CD8-positive, alpha-beta memory T cell (primary cell): ENCODE measurements at regions not wholly inside any gene's neighbourhood (a gene's known extent, or its start where the extent isn't known, plus 50 kb on each side); places are given as distances from the start of the nearest gene placed in this dataset.

ENCODE experiments used
- CTCF ChIA-PET: fragments of 350-600 bp; sonication (Branson Sonifier 250); formaldehyde crosslinking; loops from one replicate; lab custom pipeline; 2021; ENCODE audit warnings: antibody characterized with exemption; lab: Charles Lee
- POLR2A ChIA-PET: fragments of 350-600 bp; sonication (Branson Sonifier 250); formaldehyde crosslinking; loops from one replicate; lab custom pipeline; 2021; ENCODE audit warnings: antibody characterized with exemption; lab: Charles Lee
- DNase-seq, 5 donors: peaks; one replicate each; pipeline versions ENCODE4 v3.0.0 to v3.0.0-alpha.2; 2020 to 2022; ENCODE audit warnings: mixed read lengths in 1 of 5
- H3K27ac ChIP-seq: one replicate; pipeline ENCODE4 v1.7.0; 2013; ENCODE audit warnings: low read depth, mild to moderate bottlenecking, low read length, moderate library complexity
- H3K27me3 ChIP-seq: 2 replicates; pipeline ENCODE4 v1.7.0; 2013; ENCODE audit warnings: low read length, mild to moderate bottlenecking; ENCODE audit not compliant: insufficient read depth, poor library complexity, severe bottlenecking
- H3K36me3 ChIP-seq: 2 replicates; pipeline ENCODE4 v1.7.0; 2013; ENCODE audit warnings: mild to moderate bottlenecking, low read length, moderate library complexity; ENCODE audit not compliant: insufficient read depth
- H3K4me1 ChIP-seq: 2 replicates; pipeline ENCODE4 v1.7.0; 2013; ENCODE audit warnings: mild to moderate bottlenecking, low read length, moderate library complexity; ENCODE audit not compliant: insufficient read depth
- H3K4me3 ChIP-seq: 2 replicates; pipeline ENCODE4 v1.7.0; 2013; ENCODE audit warnings: mild to moderate bottlenecking, low read length
- H3K9me3 ChIP-seq: 2 replicates; pipeline ENCODE4 v1.7.0; 2013; ENCODE audit warnings: mild to moderate bottlenecking, low read length
- H3K27ac Mint-ChIP-seq, 8 donors: one replicate each; pipeline ENCODE4 v1.8.0; 2020 to 2021; ENCODE audit warnings: mixed read lengths in 8 of 8, mild to moderate bottlenecking in 6 of 8, inconsistent platforms in 3 of 8, moderate library complexity in 3 of 8
- H3K27me3 Mint-ChIP-seq, 2 donors: one replicate each; pipeline ENCODE4 v1.8.0; 2020 to 2021; ENCODE audit warnings: mixed read lengths in 2 of 2, mild to moderate bottlenecking in 1 of 2, moderate library complexity in 1 of 2
- H3K36me3 Mint-ChIP-seq, 3 donors: one replicate each; pipeline ENCODE4 v1.8.0; 2020 to 2021; ENCODE audit warnings: mixed read lengths in 3 of 3, inconsistent platforms in 1 of 3, mild to moderate bottlenecking in 1 of 3
- H3K4me1 Mint-ChIP-seq, 3 donors: one replicate each; pipeline ENCODE4 v1.8.0; 2020 to 2021; ENCODE audit warnings: mixed read lengths in 3 of 3, inconsistent platforms in 1 of 3, mild to moderate bottlenecking in 1 of 3
- H3K4me3 Mint-ChIP-seq, 7 donors: one replicate each; pipeline ENCODE4 v1.8.0; 2020 to 2021; ENCODE audit warnings: mixed read lengths in 7 of 7, mild to moderate bottlenecking in 6 of 7, moderate library complexity in 4 of 7, inconsistent platforms in 2 of 7
- H3K9me3 Mint-ChIP-seq, 5 donors: one replicate each; pipeline ENCODE4 v1.8.0; 2020 to 2022; ENCODE audit warnings: mixed read lengths in 5 of 5, mild to moderate bottlenecking in 3 of 5, moderate library complexity in 2 of 5, inconsistent platforms in 1 of 5

DNA sequence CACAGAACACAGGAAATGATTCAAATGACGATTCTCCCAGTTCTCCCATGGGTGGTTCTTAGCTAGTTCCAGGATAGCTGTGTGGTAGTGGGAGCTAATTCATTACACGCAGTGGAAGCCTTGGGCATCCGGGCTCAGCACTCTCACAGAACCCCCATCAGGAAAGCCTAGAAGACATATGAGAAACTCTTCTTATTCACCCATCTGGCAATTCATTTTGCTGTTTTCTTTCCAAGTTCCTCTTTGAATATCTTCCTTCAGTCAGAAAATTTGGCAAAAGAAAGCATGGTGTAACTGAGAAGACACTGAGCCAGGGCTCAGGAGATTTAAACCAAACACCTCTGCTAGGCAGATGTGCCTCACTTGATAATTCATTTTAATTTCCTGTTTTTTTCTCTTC, 85.2 kb upstream of the FN1 start:
- peaks cover 5 to 7% of the 10 kb centered on the region in 2 donors for H3K27me3 Mint-ChIP-seq
- H3K27ac Mint-ChIP-seq, result no peak overlapping the region
- H3K4me3 Mint-ChIP-seq, result no peak overlapping the region

DNA sequence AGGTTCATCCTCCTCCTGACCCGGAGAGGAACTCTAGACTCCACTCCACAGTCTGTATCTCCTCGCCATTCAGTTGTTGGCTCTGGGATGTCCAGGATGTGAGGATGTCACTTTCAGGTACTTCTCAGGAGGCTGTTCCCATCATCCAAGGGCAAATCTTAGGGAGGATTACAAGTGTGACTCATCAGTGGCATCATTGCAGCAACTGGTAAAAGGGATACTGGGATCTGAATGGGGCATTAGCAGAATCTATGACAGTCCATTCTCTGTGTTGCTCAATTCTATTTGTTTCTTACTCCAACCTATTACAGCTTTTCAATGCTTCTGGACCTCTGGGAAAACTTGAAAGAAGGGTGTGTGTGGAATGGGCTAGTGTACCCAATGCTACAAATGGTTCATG, 81.5 kb upstream of the FN1 start:
- CTCF ChIA-PET, result no interaction called here
- no peak overlapping the region for H3K27ac Mint-ChIP-seq
- H3K9me3 Mint-ChIP-seq, result peaks cover 0 to 3% (median 0%) of the 10 kb centered on the region in 5 donors
- H3K4me1 Mint-ChIP-seq, result no peaks in the 10 kb centered on the region
- H3K27me3 ChIP-seq, result no peaks in the 10 kb centered on the region
- no peaks in the 10 kb centered on the region for H3K36me3 ChIP-seq
- H3K27ac ChIP-seq, result no peak overlapping the region
- H3K4me1 ChIP-seq, result no peaks in the 10 kb centered on the region
- POLR2A ChIA-PET, result no interaction called here
- no peak for DNase-seq
- no peak overlapping the region for H3K4me3 ChIP-seq
- no peaks in the 10 kb centered on the region for H3K36me3 Mint-ChIP-seq
- H3K9me3 ChIP-seq, result no peaks in the 10 kb centered on the region
- H3K4me3 Mint-ChIP-seq, result no peak overlapping the region
- peaks cover 4 to 5% of the 10 kb centered on the region in 2 donors for H3K27me3 Mint-ChIP-seq

More for the DNA sequence above, 85.2 kb upstream of the FN1 start:
- Mint-ChIP-seq H3K4me1 (no peaks in the 10 kb centered on the region), H3K36me3 (peaks cover 0 to 4% (median 0%) of the 10 kb centered on the region in 3 donors), H3K9me3 (peaks cover 0 to 2% (median 0%) of the 10 kb centered on the region in 5 donors)
- DNase-seq, result no peak
- H3K27me3 ChIP-seq, result no peaks in the 10 kb centered on the region
- no peak overlapping the region for H3K4me3 ChIP-seq
- no peak overlapping the region for H3K27ac ChIP-seq
- no peaks in the 10 kb centered on the region for H3K9me3 ChIP-seq
- H3K36me3 ChIP-seq, result no peaks in the 10 kb centered on the region
- no peaks in the 10 kb centered on the region for H3K4me1 ChIP-seq
- ChIA-PET CTCF (no interaction called here), POLR2A (no interaction called here)

DNA sequence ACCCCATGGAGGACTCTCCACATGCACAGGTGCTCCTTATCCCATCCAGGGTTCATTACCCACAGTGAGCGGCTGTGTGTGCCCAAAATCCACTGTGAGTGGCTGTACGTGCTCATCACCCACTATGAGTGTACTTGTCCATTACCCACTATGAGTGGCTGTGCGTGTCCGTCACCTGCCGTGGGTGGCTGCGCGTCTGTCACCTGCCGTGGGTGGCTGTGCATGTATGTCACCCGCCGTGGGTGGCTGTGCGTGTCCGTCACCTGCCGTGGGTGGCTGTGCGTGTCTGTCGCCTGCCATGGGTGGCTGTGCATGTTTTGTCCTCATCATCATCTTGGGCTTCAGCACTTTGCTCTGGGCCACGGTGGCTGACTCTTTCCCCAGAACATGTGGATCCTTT, 78.6 kb upstream of the FN1 start:
- no peaks in the 10 kb centered on the region for H3K36me3 Mint-ChIP-seq
- H3K27me3 Mint-ChIP-seq, result peaks cover 6 to 10% of the 10 kb centered on the region in 2 donors
- Histone ChIP-seq H3K9me3 (no peaks in the 10 kb centered on the region), H3K4me1 (no peaks in the 10 kb centered on the region), H3K4me3 (no peak overlapping the region), H3K27ac (no peak overlapping the region), H3K36me3 (no peaks in the 10 kb centered on the region), H3K27me3 (no peaks in the 10 kb centered on the region)
- no peak for DNase-seq
- H3K4me1 Mint-ChIP-seq, result no peaks in the 10 kb centered on the region
- peaks cover 0 to 3% (median 0%) of the 10 kb centered on the region in 5 donors for H3K9me3 Mint-ChIP-seq
- ChIA-PET CTCF (no interaction called here), POLR2A (no interaction called here)
- no peak overlapping the region for H3K4me3 Mint-ChIP-seq
- H3K27ac Mint-ChIP-seq, result no peak overlapping the region

DNA sequence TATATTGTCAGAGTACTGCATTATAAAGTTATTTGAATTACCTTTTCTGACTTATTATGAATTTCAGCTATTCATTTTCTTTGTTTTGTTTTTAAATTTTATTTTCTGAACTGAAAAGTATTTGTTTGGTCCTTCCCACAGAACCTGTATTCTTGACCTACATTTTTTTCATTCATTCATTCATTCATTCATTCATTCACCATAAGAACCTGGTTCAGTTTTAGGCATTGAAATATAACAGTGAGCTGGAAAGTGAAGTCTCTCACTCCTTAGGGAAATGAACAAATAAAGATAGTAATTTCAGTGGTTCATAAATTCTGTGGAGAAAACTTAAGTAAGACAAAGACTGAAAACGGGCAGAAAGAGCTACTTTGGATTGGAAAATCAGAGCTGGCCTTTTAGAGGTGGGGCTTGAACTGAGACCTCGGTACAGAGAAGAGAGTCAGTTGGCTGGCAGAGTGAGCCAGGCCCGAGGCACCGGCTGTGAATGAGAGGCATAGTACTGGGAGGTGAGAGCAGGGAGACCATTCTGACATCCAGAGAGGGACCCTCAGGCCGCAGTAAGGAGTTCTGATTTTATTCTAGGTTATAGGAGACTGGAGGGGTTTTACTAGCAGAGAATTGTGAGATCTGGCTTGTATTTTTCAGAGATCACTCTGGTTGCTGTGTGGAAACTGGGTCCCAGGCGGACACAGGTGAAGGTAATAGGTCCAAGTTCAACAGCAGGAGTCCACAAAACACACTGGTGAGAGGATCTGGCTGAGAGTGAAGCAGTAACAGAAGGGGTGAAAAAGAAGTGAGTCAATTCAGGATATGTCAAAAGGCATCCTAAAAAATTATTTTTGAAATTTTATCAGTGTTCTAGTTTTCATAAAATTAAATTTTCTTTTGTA, 75.8 kb upstream of the FN1 start:
- no peak overlapping the region for H3K4me3 Mint-ChIP-seq
- H3K4me3 ChIP-seq, result no peak overlapping the region
- H3K27ac ChIP-seq, result no peak overlapping the region
- no peak for DNase-seq
- H3K27ac Mint-ChIP-seq, result peak overlapping the region in 1 of 8 donors; percentile 78
- H3K36me3 ChIP-seq, result no peaks in the 10 kb centered on the region
- no peaks in the 10 kb centered on the region for H3K4me1 Mint-ChIP-seq
- peaks cover 0 to 3% (median 0%) of the 10 kb centered on the region in 5 donors for H3K9me3 Mint-ChIP-seq
- H3K9me3 ChIP-seq, result no peaks in the 10 kb centered on the region
- POLR2A ChIA-PET, result no interaction called here
- no peaks in the 10 kb centered on the region for H3K27me3 ChIP-seq
- H3K36me3 Mint-ChIP-seq, result no peaks in the 10 kb centered on the region
- CTCF ChIA-PET, result no interaction called here
- H3K4me1 ChIP-seq, result no peaks in the 10 kb centered on the region
- H3K27me3 Mint-ChIP-seq, result peaks cover 6 to 9% of the 10 kb centered on the region in 2 donors

DNA sequence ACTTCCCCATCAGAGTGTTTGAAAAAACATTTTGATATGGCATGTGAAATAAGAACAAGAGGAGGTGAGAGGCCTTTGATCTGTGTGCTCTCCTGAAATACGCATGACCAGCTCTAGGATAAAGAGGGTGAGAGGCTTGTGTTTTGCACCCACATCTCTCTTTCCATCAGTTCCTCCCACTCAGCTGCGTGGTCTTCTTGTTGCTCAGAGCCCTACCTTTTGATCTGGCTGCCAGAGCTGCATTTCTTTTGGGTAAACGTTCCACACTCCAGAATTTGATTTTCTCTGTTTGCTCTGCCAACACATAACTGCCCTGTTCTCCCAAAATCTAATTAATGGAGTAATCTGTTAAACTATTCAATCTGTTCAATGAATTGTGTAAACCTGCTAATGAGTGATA, 72.0 kb upstream of the FN1 start:
- no peaks in the 10 kb centered on the region for H3K4me1 Mint-ChIP-seq
- no peak overlapping the region for H3K4me3 Mint-ChIP-seq
- H3K4me3 ChIP-seq, result no peak overlapping the region
- H3K27ac Mint-ChIP-seq, result no peak overlapping the region
- no peaks in the 10 kb centered on the region for H3K4me1 ChIP-seq
- no peaks in the 10 kb centered on the region for H3K36me3 Mint-ChIP-seq
- H3K27me3 Mint-ChIP-seq, result peaks cover 9 to 21% of the 10 kb centered on the region in 2 donors
- no peaks in the 10 kb centered on the region for H3K27me3 ChIP-seq
- no peak for DNase-seq
- H3K9me3 Mint-ChIP-seq, result peaks cover 0 to 3% (median 0%) of the 10 kb centered on the region in 5 donors
- H3K9me3 ChIP-seq, result no peaks in the 10 kb centered on the region
- POLR2A ChIA-PET, result no interaction called here
- no peak overlapping the region for H3K27ac ChIP-seq
- CTCF ChIA-PET, result no interaction called here
- H3K36me3 ChIP-seq, result no peaks in the 10 kb centered on the region

DNA sequence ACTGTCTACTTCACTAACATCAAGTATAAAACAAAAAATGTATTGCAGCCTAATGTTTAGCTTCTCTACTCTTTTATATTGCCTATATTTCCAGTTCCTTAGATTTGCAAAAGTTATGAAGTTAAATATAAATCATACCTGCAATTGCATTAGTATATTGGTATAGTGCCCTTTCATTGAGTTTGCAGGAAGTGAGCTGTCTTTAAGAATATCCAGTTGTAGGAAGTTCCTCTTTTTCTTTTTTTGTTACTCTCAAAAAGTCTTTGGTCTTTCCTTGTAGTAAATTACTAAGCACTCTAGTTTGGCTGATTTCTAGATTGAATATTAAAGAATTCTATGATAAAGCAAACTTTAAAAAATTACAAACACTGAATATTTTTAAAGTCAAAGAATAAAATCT, 71.3 kb upstream of the FN1 start:
- H3K4me1 Mint-ChIP-seq, result no peaks in the 10 kb centered on the region
- POLR2A ChIA-PET, result no interaction called here
- H3K9me3 Mint-ChIP-seq, result peaks cover 0 to 3% (median 0%) of the 10 kb centered on the region in 5 donors
- Histone ChIP-seq H3K27ac (no peak overlapping the region), H3K4me1 (no peaks in the 10 kb centered on the region), H3K4me3 (no peak overlapping the region), H3K27me3 (no peaks in the 10 kb centered on the region), H3K9me3 (no peaks in the 10 kb centered on the region), H3K36me3 (no peaks in the 10 kb centered on the region)
- H3K27me3 Mint-ChIP-seq, result peaks cover 9 to 24% of the 10 kb centered on the region in 2 donors
- no peak overlapping the region for H3K27ac Mint-ChIP-seq
- H3K4me3 Mint-ChIP-seq, result no peak overlapping the region
- DNase-seq, result no peak
- CTCF ChIA-PET, result no interaction called here
- no peaks in the 10 kb centered on the region for H3K36me3 Mint-ChIP-seq

DNA sequence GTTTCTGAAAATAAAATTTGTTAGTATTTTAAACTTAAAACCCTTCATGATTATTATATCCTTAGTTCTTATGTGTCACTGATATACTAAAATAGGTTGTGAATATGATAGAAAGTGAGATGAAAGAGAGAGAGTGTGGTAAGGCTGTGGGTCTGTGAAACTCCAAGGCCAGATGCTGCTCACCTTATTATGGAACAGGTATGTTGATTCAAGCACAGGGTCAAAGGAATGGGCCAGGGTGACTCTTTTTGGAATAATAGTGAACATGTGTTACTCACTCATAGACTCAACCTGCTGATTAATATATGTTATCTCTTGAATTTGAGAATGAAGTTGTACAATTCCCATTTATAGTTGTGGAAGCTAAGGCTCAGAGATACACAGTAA, 70.7 kb upstream of the FN1 start:
- peak overlapping the region in 1 of 8 donors; percentile 34 for H3K27ac Mint-ChIP-seq
- H3K27me3 ChIP-seq, result no peaks in the 10 kb centered on the region
- no peak overlapping the region for H3K4me3 ChIP-seq
- H3K4me1 Mint-ChIP-seq, result no peaks in the 10 kb centered on the region
- no peak for DNase-seq
- peaks cover 0 to 3% (median 0%) of the 10 kb centered on the region in 5 donors for H3K9me3 Mint-ChIP-seq
- no peaks in the 10 kb centered on the region for H3K36me3 Mint-ChIP-seq
- H3K27ac ChIP-seq, result no peak overlapping the region
- ChIA-PET POLR2A (no interaction called here), CTCF (no interaction called here)
- H3K36me3 ChIP-seq, result no peaks in the 10 kb centered on the region
- H3K4me1 ChIP-seq, result no peaks in the 10 kb centered on the region
- peaks cover 5 to 20% of the 10 kb centered on the region in 2 donors for H3K27me3 Mint-ChIP-seq
- H3K9me3 ChIP-seq, result no peaks in the 10 kb centered on the region
- no peak overlapping the region for H3K4me3 Mint-ChIP-seq

DNA sequence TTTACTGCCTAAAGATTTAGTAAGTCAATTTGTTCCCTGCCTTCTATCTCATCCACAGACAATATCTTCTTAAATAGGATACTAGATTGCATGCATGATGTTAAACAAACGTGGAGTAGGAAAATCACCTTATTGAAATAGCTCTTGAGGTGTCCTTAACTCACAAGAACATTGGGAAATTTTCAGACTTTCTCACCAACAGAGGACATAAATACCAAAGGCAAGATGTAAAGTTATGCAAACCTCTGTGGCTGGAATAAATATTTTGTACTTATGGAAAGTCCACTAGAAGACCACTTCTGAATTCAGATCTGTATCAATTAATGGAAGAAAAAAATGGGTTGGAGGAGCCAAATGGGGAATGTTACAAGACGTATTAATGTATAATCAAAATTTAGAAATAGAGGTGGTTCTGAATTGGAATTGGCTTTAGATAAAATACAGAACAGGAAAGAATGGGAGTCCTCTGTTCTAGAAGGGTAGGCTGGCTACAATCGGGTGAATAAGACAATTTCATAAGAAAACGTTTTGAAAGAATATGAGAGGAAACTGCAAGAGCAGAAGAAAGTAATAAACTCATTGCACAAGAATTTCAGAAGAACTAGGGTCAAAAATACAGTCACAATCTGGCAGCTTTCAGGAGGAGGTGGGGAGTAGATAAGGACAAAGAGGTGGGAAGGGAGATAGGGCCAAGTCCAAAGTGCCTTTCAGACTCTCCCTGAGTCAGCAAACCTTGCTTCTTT, 69.3 kb upstream of the FN1 start:
- H3K9me3 Mint-ChIP-seq, result peaks cover 0 to 3% (median 0%) of the 10 kb centered on the region in 5 donors
- no peak overlapping the region for H3K27ac Mint-ChIP-seq
- no peaks in the 10 kb centered on the region for H3K4me1 ChIP-seq
- H3K36me3 ChIP-seq, result no peaks in the 10 kb centered on the region
- POLR2A ChIA-PET, result no interaction called here
- peaks cover 5 to 23% of the 10 kb centered on the region in 2 donors for H3K27me3 Mint-ChIP-seq
- H3K4me3 Mint-ChIP-seq, result no peak overlapping the region
- no peak for DNase-seq
- no peaks in the 10 kb centered on the region for H3K9me3 ChIP-seq
- H3K27me3 ChIP-seq, result no peaks in the 10 kb centered on the region
- CTCF ChIA-PET, result no interaction called here
- no peaks in the 10 kb centered on the region for H3K4me1 Mint-ChIP-seq
- H3K4me3 ChIP-seq, result no peak overlapping the region
- peak overlapping the region; percentile 10 for H3K27ac ChIP-seq
- no peaks in the 10 kb centered on the region for H3K36me3 Mint-ChIP-seq
